SK-N-SH (cell line): ENCODE measurements at regions not wholly inside any gene's neighbourhood (a gene's known extent, or its start where the extent isn't known, plus 50 kb on each side); places are given as distances from the start of the nearest gene placed in this dataset.

Experiments used
- EP300 ChIP-seq, 2 experiments: IDR thresholded peaks; 2 replicates each; pipeline versions ENCODE4 v1.4.0 to v1.6.1; 2012; ENCODE audit warnings: borderline replicate concordance in 1 of 2, low read depth in 1 of 2, low read length in 1 of 2
- USF2 ChIP-seq: fragments of 150-350 bp; IDR thresholded peaks from 2 replicates; pipeline ENCODE4 v1.6.1; 2017; ENCODE audit warnings: antibody characterized with exemption, low read length, low read depth, borderline replicate concordance
- TF ChIP-seq, protein P1 (sequence below): IDR thresholded peaks from 2 replicates; pipeline ENCODE4 v1.4.0; 2012; ENCODE audit warnings: low read depth, borderline replicate concordance

DNA sequence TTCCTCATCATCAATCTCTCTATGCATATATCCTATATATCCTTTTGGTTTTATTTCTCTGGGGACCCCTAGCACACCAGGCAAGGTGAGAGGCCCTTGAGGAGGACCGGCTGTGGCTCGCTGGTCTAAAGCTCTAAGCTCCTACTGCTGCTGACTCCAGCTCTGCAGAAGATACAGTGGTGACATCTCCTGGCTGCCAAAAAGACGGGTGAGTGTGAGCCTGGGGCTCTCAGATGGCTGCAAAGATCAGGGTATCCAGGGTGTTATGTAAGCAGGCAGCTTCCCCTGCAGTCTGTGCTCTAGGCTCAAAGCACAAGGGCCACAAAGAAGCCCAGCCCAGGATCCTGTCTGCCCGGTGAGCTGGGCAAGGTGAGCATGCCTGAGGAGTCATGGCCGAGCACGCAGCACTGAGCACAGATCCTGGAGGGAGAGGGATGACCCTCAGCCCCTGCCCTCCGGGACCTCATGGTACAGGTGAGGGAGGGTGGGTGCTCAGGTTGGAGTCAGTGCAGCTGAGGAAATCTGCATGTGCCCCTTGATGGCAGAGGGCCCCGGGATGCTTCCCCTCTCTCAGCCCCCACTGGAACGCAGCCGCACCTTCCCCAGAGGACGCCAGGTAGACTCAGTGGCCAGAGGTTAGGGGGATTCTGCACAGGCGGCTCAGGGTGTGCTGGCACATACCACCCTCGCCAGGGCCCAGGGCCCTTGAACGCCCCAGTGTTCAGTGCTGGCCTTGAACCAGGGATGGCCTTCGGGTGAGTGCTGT, 95.4 kb upstream of the INSIG1 start:
- no peak for TF ChIP-seq EP300 (IDR thresholded peaks at IDR 0.05; ENCODE audit: borderline replicate concordance in 1 of 2, low read depth in 1 of 2, low read length in 1 of 2)
- no peak for TF ChIP-seq USF2
- TF ChIP-seq, protein P1, sequence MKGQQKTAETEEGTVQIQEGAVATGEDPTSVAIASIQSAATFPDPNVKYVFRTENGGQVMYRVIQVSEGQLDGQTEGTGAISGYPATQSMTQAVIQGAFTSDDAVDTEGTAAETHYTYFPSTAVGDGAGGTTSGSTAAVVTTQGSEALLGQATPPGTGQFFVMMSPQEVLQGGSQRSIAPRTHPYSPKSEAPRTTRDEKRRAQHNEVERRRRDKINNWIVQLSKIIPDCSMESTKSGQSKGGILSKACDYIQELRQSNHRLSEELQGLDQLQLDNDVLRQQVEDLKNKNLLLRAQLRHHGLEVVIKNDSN, result no peak
